ENCODE measurements at regions not wholly inside any gene's neighbourhood (a gene's known extent, or its start where the extent isn't known, plus 50 kb on each side); places are given as distances from the start of the nearest gene placed in this dataset.

DNA sequence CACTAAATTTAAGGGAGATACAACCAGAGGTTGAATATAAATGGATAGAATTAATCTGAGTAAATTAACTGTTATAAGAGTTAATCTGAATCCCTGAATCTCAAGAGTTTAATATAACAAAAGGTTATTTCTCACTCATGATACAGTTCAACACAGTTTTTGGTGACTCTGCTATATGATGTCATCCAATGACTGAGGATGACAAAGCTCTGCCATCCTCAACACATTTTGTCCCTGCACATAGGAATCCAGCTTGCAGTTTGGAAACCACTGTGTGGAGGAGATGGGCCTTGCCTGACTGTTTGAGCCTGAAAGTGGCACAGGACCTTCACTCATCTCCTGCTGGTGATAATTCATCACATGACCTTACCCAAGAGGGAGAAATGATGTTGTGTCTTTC, 121.0 kb upstream of the MPPED2 start:
- Histone ChIP-seq H3K9ac (ENCODE audit: low read depth, low read length) (no peak overlapping the region), H3K9me1 (ENCODE audit: insufficient read depth, low read length) (no peaks in the 10 kb centered on the region), H3K36me3 (ENCODE audit: control insufficient read depth, insufficient read depth, low read length) (no peaks in the 10 kb centered on the region), H4K20me1 (ENCODE audit: insufficient read depth, low read length) (no peaks in the 10 kb centered on the region), H3K79me1 (ENCODE audit: low read depth in 1 of 2, low read length in 2 of 2) (no peaks in the 10 kb centered on the region), H2AFZ (replicated peaks; ENCODE audit: low read length, poor library complexity) (no peak overlapping the region), H2BK5ac (ENCODE audit: low read depth, low read length, poor library complexity, severe bottlenecking) (no peak overlapping the region), H3K18ac (ENCODE audit: low read depth, low read length) (no peak overlapping the region), H3K4me3 (ENCODE audit: insufficient read depth, low read depth, low read length) (no peak overlapping the region), H2AK9ac (replicated peaks; ENCODE audit: low read depth, low read length, poor library complexity) (no peak overlapping the region), H4K8ac (ENCODE audit: low read depth in 2 of 2, low read length in 2 of 2) (no peak overlapping the region), H2BK120ac (ENCODE audit: low read depth, low read length) (no peak overlapping the region), H3K23ac (ENCODE audit: low read depth, low read length) (no peak overlapping the region), H2AK5ac (ENCODE audit: low read depth, low read length) (no peak overlapping the region), H2BK20ac (ENCODE audit: low read depth, low read length) (no peak overlapping the region), H3K27me3 (ENCODE audit: control insufficient read depth, insufficient read depth, low read length) (no peaks in the 10 kb centered on the region), H2BK15ac (ENCODE audit: low read depth, low read length) (no peak overlapping the region), H4K5ac (ENCODE audit: low read depth, low read length) (no peak overlapping the region), H3K27ac (ENCODE audit: insufficient read depth, low read length) (no peak overlapping the region), H3K4ac (ENCODE audit: low read depth, low read length) (no peak overlapping the region), H3K4me2 (ENCODE audit: low read depth, low read length) (no peak overlapping the region), H3K14ac (replicated peaks; ENCODE audit: low read depth, low read length) (no peak overlapping the region), H3K4me1 (ENCODE audit: control insufficient read depth, insufficient read depth, low read length) (no peaks in the 10 kb centered on the region), H3K9me3 (ENCODE audit: control insufficient read depth, insufficient read depth, low read length) (no peaks in the 10 kb centered on the region), H4K91ac (ENCODE audit: insufficient read depth, low read depth, low read length) (no peak overlapping the region), H3K56ac (ENCODE audit: extremely low read depth, insufficient read depth, low read length) (no peak overlapping the region)
- DNase-seq (no peak), ATAC-seq (ENCODE audit: low read depth) (no peak)
- in situ Hi-C loops (cut with MboI; ENCODE audit: low sequenced_read_pairs): no loop called here
- BruUV-seq (replicated peaks): no TSS peak
- ChIA-PET POLR2A (ENCODE audit: unreplicated experiment) (no interaction called here), CTCF (no interaction called here)
- intact Hi-C loops (cut with micrococcal nuclease): no loop called here
- dilution Hi-C loops (cut with HindIII; ENCODE audit: low sequenced_read_pairs, unreplicated experiment): no loop called here
- TF ChIP-seq RAD21 (IDR thresholded peaks at IDR 0.05; ENCODE audit: low read length) (no peak), RFX5 (IDR thresholded peaks at IDR 0.05; ENCODE audit: low read depth, low read length) (no peak), BHLHE40 (IDR thresholded peaks at IDR 0.05; ENCODE audit: low read depth, low read length) (no peak), CHD1 (IDR thresholded peaks at IDR 0.05; ENCODE audit: low read depth, low read length) (no peak), RCOR1 (IDR thresholded peaks at IDR 0.05; ENCODE audit: insufficient replicate concordance, low read length) (no peak), CEBPB (IDR thresholded peaks at IDR 0.05; ENCODE audit: low read depth, low read length) (no peak), FOS (IDR thresholded peaks at IDR 0.05; ENCODE audit: low read depth, low read length) (no peak), NFE2L2 (IDR thresholded peaks at IDR 0.05; ENCODE audit: low read depth, low read length) (no peak), MAFK (IDR thresholded peaks at IDR 0.05; ENCODE audit: low read depth, low read length) (no peak), MXI1 (IDR thresholded peaks at IDR 0.05; ENCODE audit: borderline replicate concordance, low read depth, low read length) (no peak), SMC3 (IDR thresholded peaks at IDR 0.05; ENCODE audit: low read depth, low read length) (no peak), POLR2A (IDR thresholded peaks at IDR 0.05; ENCODE audit: low read depth, low read length) (no peak), MAZ (IDR thresholded peaks at IDR 0.05; ENCODE audit: borderline replicate concordance, low read depth, low read length) (no peak)
- TF ChIP-seq, protein P1, sequence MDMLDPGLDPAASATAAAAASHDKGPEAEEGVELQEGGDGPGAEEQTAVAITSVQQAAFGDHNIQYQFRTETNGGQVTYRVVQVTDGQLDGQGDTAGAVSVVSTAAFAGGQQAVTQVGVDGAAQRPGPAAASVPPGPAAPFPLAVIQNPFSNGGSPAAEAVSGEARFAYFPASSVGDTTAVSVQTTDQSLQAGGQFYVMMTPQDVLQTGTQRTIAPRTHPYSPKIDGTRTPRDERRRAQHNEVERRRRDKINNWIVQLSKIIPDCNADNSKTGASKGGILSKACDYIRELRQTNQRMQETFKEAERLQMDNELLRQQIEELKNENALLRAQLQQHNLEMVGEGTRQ (IDR thresholded peaks at IDR 0.05; ENCODE audit: low read depth, low read length): no peak
- TF ChIP-seq, protein P2, sequence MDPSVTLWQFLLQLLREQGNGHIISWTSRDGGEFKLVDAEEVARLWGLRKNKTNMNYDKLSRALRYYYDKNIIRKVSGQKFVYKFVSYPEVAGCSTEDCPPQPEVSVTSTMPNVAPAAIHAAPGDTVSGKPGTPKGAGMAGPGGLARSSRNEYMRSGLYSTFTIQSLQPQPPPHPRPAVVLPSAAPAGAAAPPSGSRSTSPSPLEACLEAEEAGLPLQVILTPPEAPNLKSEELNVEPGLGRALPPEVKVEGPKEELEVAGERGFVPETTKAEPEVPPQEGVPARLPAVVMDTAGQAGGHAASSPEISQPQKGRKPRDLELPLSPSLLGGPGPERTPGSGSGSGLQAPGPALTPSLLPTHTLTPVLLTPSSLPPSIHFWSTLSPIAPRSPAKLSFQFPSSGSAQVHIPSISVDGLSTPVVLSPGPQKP (IDR thresholded peaks at IDR 0.05; ENCODE audit: borderline replicate concordance, low read depth, low read length): no peak
- TF ChIP-seq, protein P3, sequence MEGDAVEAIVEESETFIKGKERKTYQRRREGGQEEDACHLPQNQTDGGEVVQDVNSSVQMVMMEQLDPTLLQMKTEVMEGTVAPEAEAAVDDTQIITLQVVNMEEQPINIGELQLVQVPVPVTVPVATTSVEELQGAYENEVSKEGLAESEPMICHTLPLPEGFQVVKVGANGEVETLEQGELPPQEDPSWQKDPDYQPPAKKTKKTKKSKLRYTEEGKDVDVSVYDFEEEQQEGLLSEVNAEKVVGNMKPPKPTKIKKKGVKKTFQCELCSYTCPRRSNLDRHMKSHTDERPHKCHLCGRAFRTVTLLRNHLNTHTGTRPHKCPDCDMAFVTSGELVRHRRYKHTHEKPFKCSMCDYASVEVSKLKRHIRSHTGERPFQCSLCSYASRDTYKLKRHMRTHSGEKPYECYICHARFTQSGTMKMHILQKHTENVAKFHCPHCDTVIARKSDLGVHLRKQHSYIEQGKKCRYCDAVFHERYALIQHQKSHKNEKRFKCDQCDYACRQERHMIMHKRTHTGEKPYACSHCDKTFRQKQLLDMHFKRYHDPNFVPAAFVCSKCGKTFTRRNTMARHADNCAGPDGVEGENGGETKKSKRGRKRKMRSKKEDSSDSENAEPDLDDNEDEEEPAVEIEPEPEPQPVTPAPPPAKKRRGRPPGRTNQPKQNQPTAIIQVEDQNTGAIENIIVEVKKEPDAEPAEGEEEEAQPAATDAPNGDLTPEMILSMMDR (conservative IDR thresholded peaks at IDR 0.05; ENCODE audit: low read depth, low read length): no peak
